Mammary epithelial cell (primary cell): ENCODE measurements at regions not wholly inside any gene's neighbourhood (a gene's known extent, or its start where the extent isn't known, plus 50 kb on each side); places are given as distances from the start of the nearest gene placed in this dataset.

Experiments used
- CTCF ChIP-seq, 2 donors: IDR thresholded peaks in 1 of 2; conservative IDR thresholded peaks in 1 of 2; 2 replicates each; pipeline ENCODE4 v1.5.1; 2011 to 2012; ENCODE audit warnings: inconsistent platforms in 2 of 2, low read length in 2 of 2, mild to moderate bottlenecking in 2 of 2, control low read depth in 1 of 2, low read depth in 1 of 2; ENCODE audit not compliant: insufficient read depth in 1 of 2; ENCODE audit errors: extremely low read depth in 1 of 2
- EZH2 ChIP-seq: IDR thresholded peaks from 2 replicates; pipeline ENCODE4 v1.6.1; 2012; ENCODE audit warnings: low read length, inconsistent platforms, borderline replicate concordance

- no peak for TF ChIP-seq CTCF (conservative IDR thresholded peaks at IDR 0.05 in 1 of 2, IDR thresholded peaks at IDR 0.05 in 1 of 2; ENCODE audit: extremely low read depth in 1 of 2, insufficient read depth in 1 of 2, low read depth in 1 of 2, low read length in 2 of 2)
- TF ChIP-seq EZH2 = no peak
These were observed 167.0 kb downstream of the POU4F1 start for GRCh38 chr13:78436311-78436710.
